HL-60 (cell line): ENCODE measurements at regions not wholly inside any gene's neighbourhood (a gene's known extent, or its start where the extent isn't known, plus 50 kb on each side); places are given as distances from the start of the nearest gene placed in this dataset.

Source experiments
- CTCF ChIP-seq: IDR thresholded peaks from one replicate; pipeline ENCODE4 v1.5.1; 2011; ENCODE audit warnings: low read length, control low read depth, inconsistent platforms; ENCODE audit not compliant: insufficient read depth
- GABPA ChIP-seq: IDR thresholded peaks from 2 replicates; pipeline ENCODE4 v1.6.1; 2012; ENCODE audit warnings: low read depth
- REST ChIP-seq: IDR thresholded peaks from 2 replicates; pipeline ENCODE4 v1.6.1; 2012; ENCODE audit warnings: low read depth; ENCODE audit not compliant: insufficient replicate concordance
- SPI1 ChIP-seq: IDR thresholded peaks from 2 replicates; pipeline ENCODE4 v1.6.1; 2012; ENCODE audit warnings: low read depth, mild to moderate bottlenecking, borderline replicate concordance

DNA sequence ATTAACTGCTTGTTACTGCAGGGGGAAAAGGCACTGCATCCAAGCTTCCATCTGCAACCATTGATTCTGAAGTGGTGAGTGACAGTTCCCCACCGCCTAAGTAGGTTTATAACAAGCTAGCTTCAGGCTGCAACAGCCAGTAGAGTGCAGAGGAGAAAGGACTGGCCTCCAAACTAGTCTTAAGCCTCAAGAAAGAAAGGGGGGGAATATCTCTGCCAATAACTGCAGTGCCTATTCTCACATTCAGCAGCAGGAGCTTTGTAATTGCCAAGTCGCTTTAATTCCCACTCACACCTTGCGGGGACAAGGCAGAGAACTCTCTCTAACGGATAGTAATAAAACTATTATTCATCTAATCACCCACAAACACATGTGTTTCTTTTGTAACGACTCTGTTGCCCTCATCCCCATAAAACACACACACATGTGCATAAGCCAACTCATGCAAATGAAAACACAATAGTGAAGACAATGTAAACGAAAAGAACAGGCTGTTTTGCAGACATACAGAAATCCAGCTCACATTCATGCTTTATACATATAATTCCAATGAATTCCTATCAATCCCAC lies 1963.3 kb upstream of the PIK3C3 start:
- TF ChIP-seq REST (no peak), CTCF (no peak), GABPA (no peak), SPI1 (no peak)
